ENCODE measurements at regions not wholly inside any gene's neighbourhood (a gene's known extent, or its start where the extent isn't known, plus 50 kb on each side); places are given as distances from the start of the nearest gene placed in this dataset.

DNA sequence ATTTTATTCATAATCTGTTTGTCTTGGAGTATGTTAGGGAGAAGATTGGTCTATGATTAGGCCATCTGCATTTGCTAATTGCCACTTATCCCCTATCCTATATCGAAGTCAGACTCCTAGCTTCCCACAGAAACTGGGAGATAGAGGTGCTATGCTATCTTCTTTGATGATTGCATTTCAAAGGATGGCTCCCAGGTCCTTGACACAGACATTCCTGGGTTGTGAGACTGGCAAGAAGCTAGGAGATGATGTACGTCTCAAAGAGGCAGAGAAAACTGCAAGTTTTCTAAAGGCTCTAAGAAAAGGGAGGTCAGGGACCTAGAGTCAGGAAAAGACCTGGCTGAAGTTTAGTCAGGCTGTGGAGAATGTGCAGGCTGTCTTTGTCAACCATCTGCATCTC is 1251.9 kb downstream of the PCDH17 start:
- H3K36me3 ChIP-seq (ENCODE audit: insufficient read depth, low read length) = no peaks in the 10 kb centered on the region
- no peaks in the 10 kb centered on the region for H3K36me3 Mint-ChIP-seq
- POLR2A ChIA-PET (ENCODE audit: partially characterized antibody) = no interaction called here
- H3K27ac ChIP-seq (ENCODE audit: low read depth, low read length) = no peak overlapping the region
- H3K27ac Mint-ChIP-seq = no peak overlapping the region
- H3K4me1 ChIP-seq (ENCODE audit: insufficient read depth, low read length) = no peaks in the 10 kb centered on the region
- H3K27me3 Mint-ChIP-seq = no peaks in the 10 kb centered on the region
- no peaks in the 10 kb centered on the region for H3K4me1 Mint-ChIP-seq
- no peaks in the 10 kb centered on the region for H3K27me3 ChIP-seq (ENCODE audit: insufficient read depth, low read length)
- CTCF ChIA-PET (ENCODE audit: partially characterized antibody) = no interaction called here
- H3K4me3 Mint-ChIP-seq = no peak overlapping the region
- DNase-seq = no peak
- H3K9me3 Mint-ChIP-seq = peaks cover 0 to 2% (median 0%) of the 10 kb centered on the region in 8 donors
- no peaks in the 10 kb centered on the region for H3K9me3 ChIP-seq (ENCODE audit: control insufficient read depth in 1 of 2, low read length in 2 of 2)
- intact Hi-C loops (cut with micrococcal nuclease) = no loop called here
- H3K4me3 ChIP-seq (ENCODE audit: low read length in 2 of 2) = no peak overlapping the region

DNA sequence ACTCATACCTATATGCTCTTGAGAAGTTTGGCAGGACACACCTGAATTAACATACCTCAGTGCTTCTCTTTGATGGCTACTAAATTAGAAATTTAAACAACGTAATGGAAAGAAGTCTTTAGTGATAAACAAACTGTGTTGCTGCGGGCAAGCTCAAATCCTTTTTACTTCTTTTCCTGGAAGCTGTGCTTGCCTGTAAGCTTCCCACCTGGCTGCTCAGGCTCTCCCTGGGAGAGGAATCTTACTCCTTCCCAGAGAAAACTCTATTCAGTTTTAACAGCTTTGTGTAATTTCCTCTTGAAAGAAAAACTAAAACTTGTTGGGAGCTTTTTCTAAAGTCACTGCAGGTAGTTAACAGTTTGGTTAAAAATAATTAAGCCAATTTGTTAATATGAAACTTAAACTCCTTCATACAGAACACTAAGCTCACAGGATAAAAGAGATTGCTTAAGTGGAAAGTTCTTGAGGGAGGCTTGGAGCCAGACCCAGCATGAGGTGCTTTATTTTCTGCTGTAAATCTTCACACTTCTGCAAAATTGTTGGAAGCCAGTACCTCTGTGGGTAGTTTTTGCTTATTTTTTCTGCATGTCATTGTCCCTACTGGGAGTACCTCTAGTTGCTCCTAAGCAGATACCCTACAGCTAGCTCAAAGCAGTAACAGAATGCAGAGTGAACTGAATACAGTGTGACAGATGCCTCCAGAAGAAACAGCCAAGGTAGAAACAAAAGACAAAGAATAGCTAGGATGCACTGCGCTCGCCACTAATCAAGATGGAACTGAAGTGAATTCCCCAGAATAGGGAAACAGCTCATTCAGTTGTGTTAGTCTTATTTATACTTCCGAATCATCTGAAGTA is 1253.0 kb downstream of the PCDH17 start:
- H3K27ac Mint-ChIP-seq = no peak overlapping the region
- H3K27me3 Mint-ChIP-seq = no peaks in the 10 kb centered on the region
- ChIA-PET CTCF (ENCODE audit: partially characterized antibody) (no interaction called here), POLR2A (ENCODE audit: partially characterized antibody) (no interaction called here)
- Histone ChIP-seq H3K4me1 (ENCODE audit: insufficient read depth, low read length) (no peaks in the 10 kb centered on the region), H3K9me3 (ENCODE audit: control insufficient read depth in 1 of 2, low read length in 2 of 2) (no peaks in the 10 kb centered on the region), H3K36me3 (ENCODE audit: insufficient read depth, low read length) (no peaks in the 10 kb centered on the region), H3K27me3 (ENCODE audit: insufficient read depth, low read length) (no peaks in the 10 kb centered on the region), H3K4me3 (ENCODE audit: low read length in 2 of 2) (no peak overlapping the region), H3K27ac (ENCODE audit: low read depth, low read length) (no peak overlapping the region)
- H3K9me3 Mint-ChIP-seq = peaks cover 0 to under 1% (median 0%) of the 10 kb centered on the region in 8 donors
- no peaks in the 10 kb centered on the region for H3K4me1 Mint-ChIP-seq
- no peak overlapping the region for H3K4me3 Mint-ChIP-seq
- no peaks in the 10 kb centered on the region for H3K36me3 Mint-ChIP-seq
- DNase-seq = no peak
- intact Hi-C loops (cut with micrococcal nuclease) = no loop called here

DNA sequence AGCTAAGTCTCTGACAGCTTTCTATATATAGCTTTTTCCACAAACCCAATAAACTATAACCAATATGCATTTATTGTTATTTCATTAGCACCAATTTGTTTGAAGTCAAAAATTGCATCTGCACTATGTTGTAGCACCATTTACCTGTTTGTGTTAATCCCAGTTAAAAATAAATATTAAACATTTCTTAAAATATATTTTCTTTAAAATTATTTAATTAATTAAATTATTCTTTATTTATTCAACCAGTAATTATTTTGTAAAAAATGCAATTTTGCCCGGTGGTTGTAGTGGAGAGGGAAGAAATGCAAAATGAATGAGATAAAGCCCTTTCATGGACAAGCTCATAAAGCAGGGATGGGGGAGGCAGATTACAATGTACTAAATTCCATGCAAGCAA is 1257.9 kb downstream of the PCDH17 start:
- no peak overlapping the region for H3K4me3 ChIP-seq (ENCODE audit: low read length in 2 of 2)
- no peak for DNase-seq
- no peaks in the 10 kb centered on the region for H3K36me3 ChIP-seq (ENCODE audit: insufficient read depth, low read length)
- H3K27me3 Mint-ChIP-seq = no peaks in the 10 kb centered on the region
- no peaks in the 10 kb centered on the region for H3K4me1 ChIP-seq (ENCODE audit: insufficient read depth, low read length)
- no peaks in the 10 kb centered on the region for H3K4me1 Mint-ChIP-seq
- no peaks in the 10 kb centered on the region for H3K9me3 ChIP-seq (ENCODE audit: control insufficient read depth in 1 of 2, low read length in 2 of 2)
- H3K36me3 Mint-ChIP-seq = no peaks in the 10 kb centered on the region
- H3K9me3 Mint-ChIP-seq = peaks cover 0 to 5% (median 3%) of the 10 kb centered on the region in 8 donors
- CTCF ChIA-PET (ENCODE audit: partially characterized antibody) = no interaction called here
- intact Hi-C loops (cut with micrococcal nuclease) = no loop called here
- H3K4me3 Mint-ChIP-seq = no peak overlapping the region
- H3K27ac Mint-ChIP-seq = no peak overlapping the region
- POLR2A ChIA-PET (ENCODE audit: partially characterized antibody) = no interaction called here
- no peak overlapping the region for H3K27ac ChIP-seq (ENCODE audit: low read depth, low read length)
- H3K27me3 ChIP-seq (ENCODE audit: insufficient read depth, low read length) = no peaks in the 10 kb centered on the region

DNA sequence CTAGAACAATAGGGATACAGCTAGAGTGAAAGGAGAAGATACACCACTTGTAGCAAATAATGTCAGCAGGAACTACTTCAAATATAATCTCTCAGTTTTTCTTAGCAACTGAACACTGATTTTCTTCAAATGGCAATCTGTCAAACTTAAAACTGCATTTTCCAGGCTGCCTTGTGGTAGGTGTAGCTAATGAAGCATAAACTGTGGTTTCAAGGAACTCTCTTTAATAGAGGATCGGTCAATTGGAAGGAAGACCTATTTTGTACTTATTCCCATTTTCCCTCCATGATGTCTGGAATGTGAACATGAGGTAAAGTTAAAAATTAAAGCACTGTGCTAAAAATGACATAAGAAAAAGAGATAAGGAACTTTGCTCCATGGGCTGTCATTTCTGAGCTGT is 1261.9 kb downstream of the PCDH17 start:
- H3K4me3 Mint-ChIP-seq = no peak overlapping the region
- POLR2A ChIA-PET (ENCODE audit: partially characterized antibody) = no interaction called here

DNA sequence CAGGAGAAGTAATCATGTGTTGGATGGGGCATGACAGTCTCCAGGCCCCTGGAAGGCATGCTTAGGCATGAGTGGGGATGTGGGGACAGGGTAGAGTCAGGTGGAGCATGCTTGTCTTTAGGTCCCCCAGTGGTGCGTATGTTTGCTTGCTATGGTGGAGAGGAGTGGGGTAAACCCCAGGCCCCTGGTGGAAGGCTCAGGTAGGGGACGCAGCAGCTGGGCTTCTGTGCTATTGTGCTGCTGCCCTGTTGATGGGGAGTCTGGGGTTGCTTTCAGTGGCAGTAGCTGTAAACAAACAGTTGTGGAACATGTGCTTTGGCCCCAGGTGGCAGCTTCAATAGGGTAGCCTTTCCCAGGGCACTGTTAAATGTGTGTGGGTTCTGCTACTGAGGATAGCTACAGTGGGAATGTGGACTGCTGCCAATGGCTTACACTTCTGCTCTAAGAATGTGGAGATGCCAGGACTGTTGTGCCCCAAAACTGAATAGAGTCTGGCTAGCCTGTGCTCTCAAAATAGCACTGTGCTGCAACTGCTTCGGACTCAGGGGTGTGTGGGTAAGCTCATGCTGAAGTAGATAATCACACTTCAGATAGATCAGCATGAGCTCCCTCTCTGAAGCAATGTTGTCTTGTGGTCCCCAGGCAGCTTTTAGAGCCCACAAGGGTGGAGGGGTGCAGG is 1257.3 kb downstream of the DIAPH3 start:
- Mint-ChIP-seq H3K4me3 (no peak overlapping the region), H3K4me1 (no peaks in the 10 kb centered on the region), H3K36me3 (no peaks in the 10 kb centered on the region), H3K9me3 (peaks cover 0 to 9% (median 2%) of the 10 kb centered on the region in 8 donors), H3K27ac (no peak overlapping the region), H3K27me3 (no peaks in the 10 kb centered on the region)
- peak in 1 of 5 donors; percentile 29 for DNase-seq
- intact Hi-C loops (cut with micrococcal nuclease) = no loop called here
- ChIA-PET CTCF (ENCODE audit: partially characterized antibody) (no interaction called here), POLR2A (ENCODE audit: partially characterized antibody) (no interaction called here)
- Histone ChIP-seq H3K4me3 (ENCODE audit: low read length in 2 of 2) (no peak overlapping the region), H3K4me1 (ENCODE audit: insufficient read depth, low read length) (no peaks in the 10 kb centered on the region), H3K27me3 (ENCODE audit: insufficient read depth, low read length) (no peaks in the 10 kb centered on the region), H3K9me3 (ENCODE audit: control insufficient read depth in 1 of 2, low read length in 2 of 2) (no peaks in the 10 kb centered on the region), H3K36me3 (ENCODE audit: insufficient read depth, low read length) (no peaks in the 10 kb centered on the region), H3K27ac (ENCODE audit: low read depth, low read length) (no peak overlapping the region)

More for the DNA sequence above, 1261.9 kb downstream of the PCDH17 start:
- Mint-ChIP-seq H3K36me3 (no peaks in the 10 kb centered on the region), H3K4me1 (no peaks in the 10 kb centered on the region), H3K27me3 (no peaks in the 10 kb centered on the region), H3K27ac (no peak overlapping the region), H3K9me3 (peaks cover 0 to 8% (median 3%) of the 10 kb centered on the region in 8 donors)
- Histone ChIP-seq H3K27ac (ENCODE audit: low read depth, low read length) (no peak overlapping the region), H3K36me3 (ENCODE audit: insufficient read depth, low read length) (no peaks in the 10 kb centered on the region), H3K4me1 (ENCODE audit: insufficient read depth, low read length) (no peaks in the 10 kb centered on the region), H3K4me3 (ENCODE audit: low read length in 2 of 2) (no peak overlapping the region), H3K27me3 (ENCODE audit: insufficient read depth, low read length) (no peaks in the 10 kb centered on the region), H3K9me3 (ENCODE audit: control insufficient read depth in 1 of 2, low read length in 2 of 2) (no peaks in the 10 kb centered on the region)
- CTCF ChIA-PET (ENCODE audit: partially characterized antibody) = no interaction called here
- no peak for DNase-seq
- intact Hi-C loops (cut with micrococcal nuclease) = no loop called here

DNA sequence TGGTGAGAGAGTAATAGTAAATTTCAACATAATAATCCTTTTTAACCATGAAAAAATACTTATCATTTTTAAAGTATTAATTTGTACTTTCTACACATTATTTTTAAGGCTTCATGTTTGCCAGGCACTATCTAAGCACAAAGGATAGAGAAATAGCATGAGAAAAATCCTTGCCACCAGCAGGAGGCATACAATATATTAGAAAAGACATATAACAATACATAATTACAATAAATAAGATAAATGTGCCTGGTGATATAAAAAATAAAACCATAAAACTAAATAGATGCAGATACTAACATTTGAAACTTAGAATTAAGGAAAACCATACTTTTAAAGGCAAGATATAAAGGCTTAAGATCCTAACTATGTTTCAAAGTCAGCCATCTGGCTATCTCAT is 1256.4 kb downstream of the DIAPH3 start:
- H3K9me3 ChIP-seq (ENCODE audit: control insufficient read depth in 1 of 2, low read length in 2 of 2) = no peaks in the 10 kb centered on the region
- DNase-seq = no peak
- Mint-ChIP-seq H3K27me3 (no peaks in the 10 kb centered on the region), H3K4me1 (no peaks in the 10 kb centered on the region), H3K9me3 (peaks cover 0 to 9% (median 3%) of the 10 kb centered on the region in 8 donors), H3K36me3 (no peaks in the 10 kb centered on the region), H3K4me3 (no peak overlapping the region), H3K27ac (no peak overlapping the region)
- ChIA-PET CTCF (ENCODE audit: partially characterized antibody) (no interaction called here), POLR2A (ENCODE audit: partially characterized antibody) (no interaction called here)
- intact Hi-C loops (cut with micrococcal nuclease) = no loop called here
- no peak overlapping the region for H3K4me3 ChIP-seq (ENCODE audit: low read length in 2 of 2)
- H3K27me3 ChIP-seq (ENCODE audit: insufficient read depth, low read length) = no peaks in the 10 kb centered on the region
- H3K27ac ChIP-seq (ENCODE audit: low read depth, low read length) = no peak overlapping the region
- H3K4me1 ChIP-seq (ENCODE audit: insufficient read depth, low read length) = no peaks in the 10 kb centered on the region
- no peaks in the 10 kb centered on the region for H3K36me3 ChIP-seq (ENCODE audit: insufficient read depth, low read length)

DNA sequence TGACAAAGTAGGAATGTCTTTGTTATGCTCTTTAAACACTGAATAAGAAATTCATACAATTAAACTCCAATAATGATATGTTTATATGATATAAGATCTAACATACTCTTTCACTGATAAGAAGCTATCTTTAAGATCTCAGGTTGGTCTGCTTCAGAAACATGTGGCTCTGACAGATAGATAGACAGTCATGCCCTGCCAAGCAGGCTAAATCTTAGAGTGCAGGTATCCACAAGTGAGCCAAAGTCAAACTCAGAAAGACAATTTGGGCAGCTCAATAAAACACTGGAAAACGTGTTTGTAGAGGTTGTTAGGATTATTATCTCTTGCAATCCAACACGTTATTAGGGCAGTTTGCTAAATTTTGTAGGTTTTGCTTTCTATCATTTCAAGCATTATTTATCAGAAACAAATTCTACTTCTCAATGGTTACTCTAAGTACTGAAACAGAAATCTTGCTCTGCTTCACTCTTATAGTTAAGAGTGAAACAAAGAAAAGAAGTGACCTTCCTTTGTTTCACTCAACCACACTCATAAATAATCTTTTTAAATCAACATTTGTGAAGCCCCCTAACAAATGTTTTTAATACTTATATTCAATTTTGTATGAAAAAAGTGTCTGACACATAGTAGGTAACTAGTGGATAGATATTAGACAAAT is 1255.6 kb downstream of the DIAPH3 start:
- Histone ChIP-seq H3K4me3 (ENCODE audit: low read length in 2 of 2) (no peak overlapping the region), H3K27me3 (ENCODE audit: insufficient read depth, low read length) (no peaks in the 10 kb centered on the region), H3K36me3 (ENCODE audit: insufficient read depth, low read length) (no peaks in the 10 kb centered on the region), H3K4me1 (ENCODE audit: insufficient read depth, low read length) (no peaks in the 10 kb centered on the region), H3K9me3 (ENCODE audit: control insufficient read depth in 1 of 2, low read length in 2 of 2) (no peaks in the 10 kb centered on the region), H3K27ac (ENCODE audit: low read depth, low read length) (no peak overlapping the region)
- H3K27ac Mint-ChIP-seq = no peak overlapping the region
- peaks cover 0 to 5% (median 2%) of the 10 kb centered on the region in 8 donors for H3K9me3 Mint-ChIP-seq
- H3K27me3 Mint-ChIP-seq = no peaks in the 10 kb centered on the region
- H3K4me1 Mint-ChIP-seq = no peaks in the 10 kb centered on the region
- DNase-seq = no peak
- CTCF ChIA-PET (ENCODE audit: partially characterized antibody) = no interaction called here
- POLR2A ChIA-PET (ENCODE audit: partially characterized antibody) = no interaction called here
- H3K4me3 Mint-ChIP-seq = no peak overlapping the region
- intact Hi-C loops (cut with micrococcal nuclease) = no loop called here
- H3K36me3 Mint-ChIP-seq = no peaks in the 10 kb centered on the region

All from CD4-positive, alpha-beta memory T cell (primary cell).